GM20000 (cell line): ENCODE measurements at regions not wholly inside any gene's neighbourhood (a gene's known extent, or its start where the extent isn't known, plus 50 kb on each side); places are given as distances from the start of the nearest gene placed in this dataset.
"Not testable (repeated sequence)": the region's sequence is repeated elsewhere in the genome, so short reads cannot be mapped to it uniquely, and the experiment has no call there.

Experiments
- DNase-seq: peaks from one replicate; pipeline ENCODE4 v3.0.0; 2012; ENCODE audit warnings: low spot score
- TF ChIP-seq, protein P1 (sequence below): IDR thresholded peaks from 2 replicates; pipeline ENCODE4 v1.5.1; 2012; ENCODE audit warnings: mild to moderate bottlenecking, control low read depth; ENCODE audit errors: extremely low read depth, missing control alignments

DNA sequence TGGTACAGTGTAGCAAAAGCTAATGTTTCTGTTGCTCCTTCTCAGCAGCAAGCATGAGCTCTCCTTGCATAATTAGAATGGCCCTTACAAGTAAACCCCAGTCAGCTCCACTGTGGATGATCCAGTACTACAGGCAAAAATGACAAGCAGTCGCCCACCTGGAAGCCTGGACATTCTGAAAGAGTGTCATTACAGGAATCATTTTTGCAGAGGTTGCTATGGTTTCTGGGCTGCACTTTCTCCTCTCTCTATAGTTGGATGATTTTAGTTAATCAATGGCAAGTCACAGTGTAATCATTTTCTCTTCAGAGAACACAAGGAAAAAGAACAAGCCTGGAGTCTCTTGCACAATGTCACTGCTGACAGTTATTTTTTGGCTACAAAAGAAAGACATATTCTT, 102.9 kb upstream of the MYO3A start:
- no peak for DNase-seq
- TF ChIP-seq, protein P1, sequence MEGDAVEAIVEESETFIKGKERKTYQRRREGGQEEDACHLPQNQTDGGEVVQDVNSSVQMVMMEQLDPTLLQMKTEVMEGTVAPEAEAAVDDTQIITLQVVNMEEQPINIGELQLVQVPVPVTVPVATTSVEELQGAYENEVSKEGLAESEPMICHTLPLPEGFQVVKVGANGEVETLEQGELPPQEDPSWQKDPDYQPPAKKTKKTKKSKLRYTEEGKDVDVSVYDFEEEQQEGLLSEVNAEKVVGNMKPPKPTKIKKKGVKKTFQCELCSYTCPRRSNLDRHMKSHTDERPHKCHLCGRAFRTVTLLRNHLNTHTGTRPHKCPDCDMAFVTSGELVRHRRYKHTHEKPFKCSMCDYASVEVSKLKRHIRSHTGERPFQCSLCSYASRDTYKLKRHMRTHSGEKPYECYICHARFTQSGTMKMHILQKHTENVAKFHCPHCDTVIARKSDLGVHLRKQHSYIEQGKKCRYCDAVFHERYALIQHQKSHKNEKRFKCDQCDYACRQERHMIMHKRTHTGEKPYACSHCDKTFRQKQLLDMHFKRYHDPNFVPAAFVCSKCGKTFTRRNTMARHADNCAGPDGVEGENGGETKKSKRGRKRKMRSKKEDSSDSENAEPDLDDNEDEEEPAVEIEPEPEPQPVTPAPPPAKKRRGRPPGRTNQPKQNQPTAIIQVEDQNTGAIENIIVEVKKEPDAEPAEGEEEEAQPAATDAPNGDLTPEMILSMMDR, result no peak

DNA sequence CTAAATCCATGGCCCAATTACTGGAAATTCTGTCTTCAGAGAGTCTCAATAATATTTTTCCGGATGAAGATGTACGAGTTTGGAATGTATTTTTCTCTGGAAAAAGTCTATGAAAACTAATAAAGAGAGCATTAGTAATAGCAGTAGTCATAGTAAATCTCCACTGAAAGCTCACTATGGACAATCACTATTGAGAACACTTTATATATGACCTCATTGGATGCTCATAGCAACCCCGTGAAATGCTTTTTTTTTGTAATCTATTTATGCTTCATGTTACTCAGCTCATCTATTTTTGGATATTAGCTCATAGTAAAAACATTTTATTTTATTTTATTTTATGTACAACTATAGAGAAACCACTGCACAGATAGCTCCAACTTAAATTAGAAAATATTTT, 94.3 kb upstream of the MYO3A start:
- no peak for DNase-seq
- TF ChIP-seq, protein P1, result no peak

DNA sequence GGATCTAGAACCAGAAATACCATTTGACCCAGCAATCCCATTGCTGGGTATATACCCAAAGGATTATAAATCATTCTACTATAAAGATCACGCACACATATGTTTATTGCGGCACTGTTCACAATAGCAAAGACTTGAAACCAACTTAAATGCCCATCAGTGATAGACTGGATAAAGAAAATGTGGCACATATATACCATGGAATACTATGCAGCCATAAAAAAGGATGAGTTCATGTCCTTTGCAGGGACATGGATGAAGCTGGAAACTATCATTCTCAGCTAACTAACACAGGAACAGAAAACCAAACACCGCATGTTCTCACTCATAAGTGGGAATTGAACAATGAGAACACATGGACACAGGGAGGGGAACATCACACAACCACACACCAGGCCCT, 93.2 kb upstream of the MYO3A start:
- not testable (repeated sequence) for DNase-seq

DNA sequence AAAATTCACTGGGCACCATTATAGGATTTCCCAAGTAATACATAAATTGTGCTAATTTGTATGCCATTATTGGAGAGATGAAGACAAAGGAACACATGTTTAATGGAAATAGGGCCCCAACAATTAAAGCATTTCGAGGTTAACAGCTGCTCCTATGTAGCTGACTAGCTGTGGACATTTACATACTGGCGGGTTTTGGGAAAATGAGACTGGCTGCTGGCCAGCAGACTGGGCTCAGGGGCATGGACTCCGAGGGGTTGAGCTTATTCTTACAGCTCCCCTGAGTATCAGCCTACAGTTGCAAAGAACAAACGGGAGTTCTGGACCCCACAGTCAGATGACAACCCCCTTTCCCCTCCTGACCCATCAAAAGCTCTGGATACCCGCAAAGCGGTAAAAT, 91.9 kb upstream of the MYO3A start:
- TF ChIP-seq, protein P1, result no peak
- no peak for DNase-seq

DNA sequence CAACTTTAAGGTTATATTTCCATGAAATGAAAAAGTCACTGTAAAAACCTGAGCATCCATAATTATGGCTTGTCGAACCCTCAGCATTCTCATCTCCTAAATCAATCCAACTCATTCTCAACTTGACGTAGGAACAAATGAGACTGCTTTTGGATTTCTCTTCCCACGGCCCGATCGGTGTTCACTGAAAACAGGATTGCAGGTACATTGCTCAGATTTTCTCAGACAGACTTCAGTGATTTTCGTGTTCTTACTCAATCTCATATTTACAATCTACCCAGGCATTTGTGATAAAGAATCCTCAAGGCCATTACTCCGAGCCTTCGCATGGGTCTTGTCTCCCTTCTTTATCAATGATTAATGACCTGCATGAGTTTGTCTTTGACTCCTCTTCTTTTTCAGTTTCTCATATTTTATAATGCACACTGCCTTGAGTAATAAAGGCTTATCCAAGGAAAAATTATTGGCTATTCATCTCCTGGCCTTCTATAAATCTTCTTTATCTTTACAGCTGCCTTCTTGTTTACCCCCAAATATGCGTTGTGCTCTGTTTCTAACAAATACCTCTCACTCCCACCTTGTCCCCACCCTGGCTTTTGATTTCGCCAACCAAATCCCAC, 90.4 kb upstream of the MYO3A start:
- DNase-seq, result no peak
- TF ChIP-seq, protein P1, result no peak

DNA sequence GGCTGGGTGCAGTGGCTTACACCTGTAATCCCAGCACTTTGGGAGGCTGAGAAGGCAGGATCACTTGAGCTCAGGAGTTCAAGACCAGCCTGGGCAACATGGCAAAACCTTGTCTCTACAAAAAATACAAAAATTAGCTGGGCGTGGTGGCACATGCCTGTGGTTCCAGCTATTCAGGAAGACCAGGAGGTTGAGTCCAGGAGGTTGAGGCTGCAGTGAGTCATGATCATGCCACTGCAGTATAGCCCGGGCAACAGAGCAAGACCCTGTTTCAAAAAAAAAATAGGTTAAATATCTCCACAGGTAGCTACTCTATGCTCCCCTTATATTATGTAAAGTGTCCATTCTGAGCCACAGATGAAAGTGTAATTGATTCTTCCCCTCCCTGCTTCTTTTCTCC, 89.3 kb upstream of the MYO3A start:
- DNase-seq, result not testable (repeated sequence)

DNA sequence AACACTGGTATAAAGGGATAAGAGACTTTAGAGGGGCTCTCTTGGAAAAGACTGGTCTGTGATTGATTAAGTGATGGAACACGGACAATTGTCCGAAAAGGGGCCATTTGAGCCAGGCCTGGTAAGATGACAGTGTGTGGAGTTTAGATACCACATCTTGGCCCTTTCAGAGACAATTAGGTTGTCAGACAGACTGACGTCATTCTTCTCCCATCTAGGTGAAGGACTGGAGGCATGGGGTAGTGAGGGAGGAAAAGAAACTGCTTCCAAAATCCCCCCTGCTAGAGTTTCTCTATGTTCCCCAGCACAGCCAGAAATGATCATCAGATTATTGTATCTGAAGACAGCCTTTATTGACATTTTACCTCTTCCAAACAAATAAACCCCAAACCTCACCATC, 84.8 kb upstream of the MYO3A start:
- TF ChIP-seq, protein P1, result no peak
- no peak for DNase-seq

DNA sequence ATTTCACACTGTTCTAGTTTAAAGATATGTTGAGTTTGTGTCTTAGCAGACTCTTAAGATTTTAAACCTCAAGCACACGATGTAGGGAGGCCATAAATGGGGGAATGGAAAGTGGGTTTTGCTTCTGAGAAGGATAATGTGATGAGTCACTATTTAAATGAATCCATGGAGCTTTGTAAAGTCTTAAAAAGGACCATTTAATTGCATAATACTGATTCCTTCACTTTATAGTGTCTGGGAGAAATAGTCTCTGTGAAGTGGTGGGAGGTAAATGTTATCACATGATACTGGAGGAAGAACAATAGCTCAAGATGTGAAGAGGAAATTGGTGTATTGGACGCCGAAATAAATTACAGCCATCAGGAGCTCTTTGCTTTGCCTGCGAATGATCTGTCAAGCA, 84.0 kb upstream of the MYO3A start:
- DNase-seq, result no peak
- TF ChIP-seq, protein P1, result no peak
